Subcutaneous abdominal adipose tissue (tissue), 5 donors: ENCODE measurements at regions not wholly inside any gene's neighbourhood (a gene's known extent, or its start where the extent isn't known, plus 50 kb on each side); places are given as distances from the start of the nearest gene placed in this dataset.

ENCODE experiments used
- H3K27ac ChIP-seq: one replicate; pipeline ENCODE4 v1.7.0; 2013; ENCODE audit warnings: low read depth, mild to moderate bottlenecking, inconsistent platforms, low read length, moderate library complexity
- H3K27me3 ChIP-seq, 5 donors: one replicate each; pipeline ENCODE4 v1.7.0; 2013; ENCODE audit warnings: low read length in 5 of 5, inconsistent platforms in 1 of 5; ENCODE audit not compliant: control insufficient read depth in 5 of 5, insufficient read depth in 4 of 5
- H3K36me3 ChIP-seq, 5 donors: one replicate each; pipeline ENCODE4 v1.7.0; 2013; ENCODE audit warnings: low read length in 5 of 5; ENCODE audit not compliant: control insufficient read depth in 5 of 5, insufficient read depth in 5 of 5
- H3K4me1 ChIP-seq, 5 donors: one replicate each; pipeline ENCODE4 v1.7.0; 2013; ENCODE audit warnings: low read length in 5 of 5, mild to moderate bottlenecking in 3 of 5, moderate library complexity in 1 of 5; ENCODE audit not compliant: control insufficient read depth in 5 of 5, insufficient read depth in 5 of 5
- H3K4me3 ChIP-seq, 5 donors: one replicate each; pipeline ENCODE4 v1.7.0; 2013; ENCODE audit warnings: low read length in 5 of 5, low read depth in 1 of 5
- H3K9ac ChIP-seq, 5 donors: one replicate each; pipeline ENCODE4 v1.7.0; 2013; ENCODE audit warnings: low read length in 5 of 5, mild to moderate bottlenecking in 4 of 5, moderate library complexity in 3 of 5
- H3K9me3 ChIP-seq, 5 donors: one replicate each; pipeline ENCODE4 v1.7.0; 2013; ENCODE audit warnings: low read length in 5 of 5; ENCODE audit not compliant: control insufficient read depth in 5 of 5
- donor health status: healthy.
- donor health status: healthy.
- donor health status: healthy.
- donor health status: healthy.
- donor health status: healthy.

- no peaks in the 10 kb centered on the region for H3K36me3 ChIP-seq
- H3K9ac ChIP-seq = no peak overlapping the region
- H3K9me3 ChIP-seq = peaks cover 0 to 13% (median 0%) of the 10 kb centered on the region in 5 donors
- no peaks in the 10 kb centered on the region for H3K27me3 ChIP-seq
- H3K27ac ChIP-seq = no peak overlapping the region
- no peak overlapping the region for H3K4me3 ChIP-seq
- peaks cover 0 to 11% (median 4%) of the 10 kb centered on the region in 5 donors for H3K4me1 ChIP-seq
Measured at GRCh38 chr6:149196091-149196490, 121.4 kb upstream of the TAB2 start.

- peaks cover 0 to 13% (median 0%) of the 10 kb centered on the region in 5 donors for H3K9me3 ChIP-seq
- H3K4me1 ChIP-seq = peaks cover 0 to 11% (median 4%) of the 10 kb centered on the region in 5 donors
- no peaks in the 10 kb centered on the region for H3K36me3 ChIP-seq
- no peak overlapping the region for H3K4me3 ChIP-seq
- H3K9ac ChIP-seq = no peak overlapping the region
- no peak overlapping the region for H3K27ac ChIP-seq
- H3K27me3 ChIP-seq = no peaks in the 10 kb centered on the region
Measured at GRCh38 chr6:149197482-149197881, 120.0 kb upstream of the TAB2 start.

- Histone ChIP-seq H3K27me3 (no peaks in the 10 kb centered on the region), H3K27ac (no peak overlapping the region), H3K4me3 (no peak overlapping the region), H3K9me3 (peaks cover 0 to 13% (median 0%) of the 10 kb centered on the region in 5 donors), H3K36me3 (no peaks in the 10 kb centered on the region), H3K9ac (no peak overlapping the region), H3K4me1 (peaks cover 0 to 11% (median 4%) of the 10 kb centered on the region in 5 donors)
Measured at GRCh38 chr6:149198265-149198664, 119.2 kb upstream of the TAB2 start.

GRCh38 chr6:149200282-149200945 lies 117.1 kb upstream of the TAB2 start:
- Histone ChIP-seq H3K9ac (no peak overlapping the region), H3K4me3 (no peak overlapping the region), H3K4me1 (peaks cover 0 to 4% (median 0%) of the 10 kb centered on the region in 5 donors), H3K9me3 (peaks cover 0 to 13% (median 0%) of the 10 kb centered on the region in 5 donors), H3K27ac (no peak overlapping the region), H3K27me3 (no peaks in the 10 kb centered on the region), H3K36me3 (no peaks in the 10 kb centered on the region)

GRCh38 chr6:149201068-149201655 lies 116.3 kb upstream of the TAB2 start:
- H3K27me3 ChIP-seq = no peaks in the 10 kb centered on the region

GRCh38 chr6:149202100-149202499 lies 115.4 kb upstream of the TAB2 start:
- peaks cover 0 to 4% (median 0%) of the 10 kb centered on the region in 5 donors for H3K4me1 ChIP-seq
- H3K9ac ChIP-seq = no peak overlapping the region
- no peak overlapping the region for H3K4me3 ChIP-seq
- H3K27ac ChIP-seq = no peak overlapping the region
- no peaks in the 10 kb centered on the region for H3K36me3 ChIP-seq
- peaks cover 0 to 12% (median 0%) of the 10 kb centered on the region in 5 donors for H3K9me3 ChIP-seq
- H3K27me3 ChIP-seq = no peaks in the 10 kb centered on the region

More at GRCh38 chr6:149201068-149201655, 116.3 kb upstream of the TAB2 start:
- H3K27ac ChIP-seq = no peak overlapping the region
- H3K9me3 ChIP-seq = peaks cover 0 to 13% (median 0%) of the 10 kb centered on the region in 5 donors
- H3K36me3 ChIP-seq = no peaks in the 10 kb centered on the region
- H3K4me3 ChIP-seq = no peak overlapping the region
- no peak overlapping the region for H3K9ac ChIP-seq
- H3K4me1 ChIP-seq = peaks cover 0 to 4% (median 0%) of the 10 kb centered on the region in 5 donors

GRCh38 chr6:149202952-149203351 lies 114.6 kb upstream of the TAB2 start:
- no peak overlapping the region for H3K27ac ChIP-seq
- peaks cover 0 to 5% (median 0%) of the 10 kb centered on the region in 5 donors for H3K9me3 ChIP-seq
- no peaks in the 10 kb centered on the region for H3K27me3 ChIP-seq
- H3K9ac ChIP-seq = no peak overlapping the region
- peaks cover 0 to 4% (median 0%) of the 10 kb centered on the region in 5 donors for H3K4me1 ChIP-seq
- no peak overlapping the region for H3K4me3 ChIP-seq
- no peaks in the 10 kb centered on the region for H3K36me3 ChIP-seq

GRCh38 chr6:149203509-149203908 lies 114.0 kb upstream of the TAB2 start:
- peaks cover 0 to 4% (median 0%) of the 10 kb centered on the region in 5 donors for H3K4me1 ChIP-seq
- H3K9ac ChIP-seq = no peak overlapping the region
- H3K27ac ChIP-seq = no peak overlapping the region
- H3K36me3 ChIP-seq = no peaks in the 10 kb centered on the region
- H3K9me3 ChIP-seq = peaks cover 0 to 5% (median 0%) of the 10 kb centered on the region in 5 donors
- no peak overlapping the region for H3K4me3 ChIP-seq
- no peaks in the 10 kb centered on the region for H3K27me3 ChIP-seq

GRCh38 chr6:149208134-149208601 lies 109.3 kb upstream of the TAB2 start:
- Histone ChIP-seq H3K4me1 (peaks cover 0 to 8% (median 0%) of the 10 kb centered on the region in 5 donors), H3K4me3 (no peak overlapping the region), H3K9me3 (no peaks in the 10 kb centered on the region), H3K27ac (no peak overlapping the region), H3K36me3 (no peaks in the 10 kb centered on the region), H3K9ac (no peak overlapping the region), H3K27me3 (no peaks in the 10 kb centered on the region)
